ENCODE measurements at regions not wholly inside any gene's neighbourhood (a gene's known extent, or its start where the extent isn't known, plus 50 kb on each side); places are given as distances from the start of the nearest gene placed in this dataset.

- Histone ChIP-seq H3K4me1 (ENCODE audit: insufficient read depth) (no peaks in the 10 kb centered on the region), H3K9me3 (ENCODE audit: low read depth) (no peaks in the 10 kb centered on the region), H3K9ac (no peak overlapping the region), H3F3A (ENCODE audit: insufficient read depth) (no peaks in the 10 kb centered on the region), H3K79me2 (ENCODE audit: insufficient read depth) (no peaks in the 10 kb centered on the region), H3K27me3 (replicated peaks; ENCODE audit: insufficient read depth) (no peaks in the 10 kb centered on the region), H3K4me3 (no peak overlapping the region), H3K27ac (no peak overlapping the region), H2AFZ (no peak overlapping the region), H3K9me2 (ENCODE audit: insufficient read depth) (no peaks in the 10 kb centered on the region), H4K20me1 (ENCODE audit: insufficient read depth) (no peaks in the 10 kb centered on the region), H3K36me3 (ENCODE audit: low read depth) (no peaks in the 10 kb centered on the region), H3K4me2 (ENCODE audit: unreplicated experiment) (no peak overlapping the region)
- DNase-seq = no peak
- in situ Hi-C loops (cut with MboI) = no loop called here
- TF ChIP-seq EZH2 (IDR thresholded peaks at IDR 0.05; ENCODE audit: insufficient read depth, poor library complexity, severe bottlenecking) (no peak), EZH2phosphoT487 (IDR thresholded peaks at IDR 0.05; ENCODE audit: insufficient read depth, low read depth) (no peak)
- WGBS, 2 experiments (ENCODE audit: low coverage in 1 of 2, low lambda C conversion rate in 2 of 2, missing lambda C conversion rate in 2 of 2) = 42 to 44% methylated on average over 11 of the region's 11 CpGs
Measured at GRCh38 chr7:156544919-156545715, 95.5 kb upstream of the RNF32 start.

GRCh38 chr7:156543699-156544598 is 96.6 kb upstream of the RNF32 start:
- 60 to 65% methylated on average over 33 of the region's 33 CpGs for WGBS, 2 experiments (ENCODE audit: low coverage in 1 of 2, low lambda C conversion rate in 2 of 2, missing lambda C conversion rate in 2 of 2)
- Histone ChIP-seq H3K9me2 (ENCODE audit: insufficient read depth) (no peaks in the 10 kb centered on the region), H3K36me3 (ENCODE audit: low read depth) (no peaks in the 10 kb centered on the region), H3K9ac (no peak overlapping the region), H3K27ac (no peak overlapping the region), H3K4me1 (ENCODE audit: insufficient read depth) (no peaks in the 10 kb centered on the region), H3K79me2 (ENCODE audit: insufficient read depth) (no peaks in the 10 kb centered on the region), H4K20me1 (ENCODE audit: insufficient read depth) (no peaks in the 10 kb centered on the region), H2AFZ (no peak overlapping the region), H3F3A (ENCODE audit: insufficient read depth) (no peaks in the 10 kb centered on the region), H3K4me3 (no peak overlapping the region), H3K27me3 (replicated peaks; ENCODE audit: insufficient read depth) (no peaks in the 10 kb centered on the region), H3K9me3 (ENCODE audit: low read depth) (no peaks in the 10 kb centered on the region), H3K4me2 (ENCODE audit: unreplicated experiment) (no peak overlapping the region)
- DNase-seq = no peak
- TF ChIP-seq EZH2phosphoT487 (IDR thresholded peaks at IDR 0.05; ENCODE audit: insufficient read depth, low read depth) = no peak
- TF ChIP-seq EZH2 (IDR thresholded peaks at IDR 0.05; ENCODE audit: insufficient read depth, poor library complexity, severe bottlenecking) = no peak
- in situ Hi-C loops (cut with MboI) = no loop called here

- Histone ChIP-seq H3K9me2 (ENCODE audit: insufficient read depth) (no peaks in the 10 kb centered on the region), H3K4me3 (no peak overlapping the region), H3K4me2 (ENCODE audit: unreplicated experiment) (no peak overlapping the region), H3K9me3 (ENCODE audit: low read depth) (no peaks in the 10 kb centered on the region), H3K4me1 (ENCODE audit: insufficient read depth) (no peaks in the 10 kb centered on the region), H3K9ac (no peak overlapping the region), H3F3A (ENCODE audit: insufficient read depth) (no peaks in the 10 kb centered on the region), H3K27ac (no peak overlapping the region), H3K36me3 (ENCODE audit: low read depth) (no peaks in the 10 kb centered on the region), H3K79me2 (ENCODE audit: insufficient read depth) (no peaks in the 10 kb centered on the region), H3K27me3 (replicated peaks; ENCODE audit: insufficient read depth) (no peaks in the 10 kb centered on the region), H4K20me1 (ENCODE audit: insufficient read depth) (no peaks in the 10 kb centered on the region), H2AFZ (no peak overlapping the region)
- TF ChIP-seq EZH2phosphoT487 (IDR thresholded peaks at IDR 0.05; ENCODE audit: insufficient read depth, low read depth) = no peak
- no peak for TF ChIP-seq EZH2 (IDR thresholded peaks at IDR 0.05; ENCODE audit: insufficient read depth, poor library complexity, severe bottlenecking)
- WGBS, 2 experiments (ENCODE audit: low coverage in 1 of 2, low lambda C conversion rate in 2 of 2, missing lambda C conversion rate in 2 of 2) = 18 to 21% methylated on average over 6 to 7 of the region's 7 CpGs
- no peak for DNase-seq
- in situ Hi-C loops (cut with MboI) = no loop called here
Measured at GRCh38 chr7:156540619-156541165, 99.9 kb upstream of the RNF32 start.

GRCh38 chr7:156539999-156540398 is 100.6 kb upstream of the RNF32 start:
- no peak overlapping the region for H3K4me2 ChIP-seq (ENCODE audit: unreplicated experiment)
- no peak overlapping the region for H3K9ac ChIP-seq
- H2AFZ ChIP-seq = no peak overlapping the region
- H3K27ac ChIP-seq = no peak overlapping the region
- H3K4me3 ChIP-seq = no peak overlapping the region
- no peaks in the 10 kb centered on the region for H4K20me1 ChIP-seq (ENCODE audit: insufficient read depth)
- H3K4me1 ChIP-seq (ENCODE audit: insufficient read depth) = no peaks in the 10 kb centered on the region
- no peaks in the 10 kb centered on the region for H3F3A ChIP-seq (ENCODE audit: insufficient read depth)
- WGBS, 2 experiments (ENCODE audit: low coverage in 1 of 2, low lambda C conversion rate in 2 of 2, missing lambda C conversion rate in 2 of 2) = 23 to 25% methylated on average over 12 of the region's 12 CpGs
- no peaks in the 10 kb centered on the region for H3K27me3 ChIP-seq (replicated peaks; ENCODE audit: insufficient read depth)
- H3K79me2 ChIP-seq (ENCODE audit: insufficient read depth) = no peaks in the 10 kb centered on the region
- no peak for DNase-seq
- H3K9me2 ChIP-seq (ENCODE audit: insufficient read depth) = no peaks in the 10 kb centered on the region
- H3K9me3 ChIP-seq (ENCODE audit: low read depth) = no peaks in the 10 kb centered on the region
- TF ChIP-seq EZH2 (IDR thresholded peaks at IDR 0.05; ENCODE audit: insufficient read depth, poor library complexity, severe bottlenecking) (no peak), EZH2phosphoT487 (IDR thresholded peaks at IDR 0.05; ENCODE audit: insufficient read depth, low read depth) (no peak)
- no peaks in the 10 kb centered on the region for H3K36me3 ChIP-seq (ENCODE audit: low read depth)
- in situ Hi-C loops (cut with MboI) = no loop called here

Measured in GM23248 (cell line).